RKO (cell line): ENCODE measurements at regions not wholly inside any gene's neighbourhood (a gene's known extent, or its start where the extent isn't known, plus 50 kb on each side); places are given as distances from the start of the nearest gene placed in this dataset.
"Not testable (repeated sequence)": the region's sequence is repeated elsewhere in the genome, so short reads cannot be mapped to it uniquely, and the experiment has no call there.

ENCODE experiments used
- DNase-seq: peaks from one replicate; pipeline ENCODE4 v3.0.0-alpha.2; 2016; ENCODE audit warnings: low spot score

DNA sequence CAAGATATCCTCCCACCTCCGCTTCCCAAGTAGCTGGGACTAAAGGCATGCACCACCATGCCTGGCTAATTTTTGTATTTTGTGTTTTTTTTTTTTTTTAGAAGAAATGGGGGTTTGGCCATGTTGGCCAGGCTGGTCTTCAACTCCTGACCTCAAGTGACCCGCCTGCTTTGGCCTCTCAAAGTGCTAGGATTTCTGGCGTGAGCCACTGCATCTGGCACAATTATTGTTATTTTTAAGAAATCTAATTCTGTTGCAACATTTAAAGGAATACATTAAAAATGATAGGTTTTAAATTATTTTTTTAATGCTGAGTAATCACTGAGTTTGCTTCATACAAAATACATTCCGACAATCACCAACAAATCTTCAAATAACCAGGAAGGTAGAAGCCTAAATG, 178.1 kb upstream of the SEMA3E start:
- no peak for DNase-seq

DNA sequence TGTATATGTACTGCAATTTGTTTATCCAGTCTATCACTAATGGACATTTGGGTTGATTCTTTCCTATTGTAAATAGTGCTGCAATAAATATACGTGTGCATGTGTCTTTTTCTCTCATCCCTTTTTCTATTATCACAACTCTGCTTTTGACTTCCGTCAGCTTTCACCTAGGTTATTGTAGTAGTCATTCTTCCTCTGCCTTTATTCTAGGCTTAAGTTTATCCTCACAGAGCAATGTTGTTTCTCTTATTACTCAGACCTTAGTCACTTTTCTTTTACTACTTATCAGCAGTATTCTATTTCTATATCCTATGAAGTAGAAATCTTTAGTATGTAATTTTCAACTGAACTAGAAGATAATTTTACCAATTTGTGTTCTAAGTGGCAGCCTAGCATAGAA, 175.3 kb upstream of the SEMA3E start:
- DNase-seq: peak; percentile 9

GRCh38 chr7:83821866-83822265, 172.9 kb upstream of the SEMA3E start:
- no peak for DNase-seq

DNA sequence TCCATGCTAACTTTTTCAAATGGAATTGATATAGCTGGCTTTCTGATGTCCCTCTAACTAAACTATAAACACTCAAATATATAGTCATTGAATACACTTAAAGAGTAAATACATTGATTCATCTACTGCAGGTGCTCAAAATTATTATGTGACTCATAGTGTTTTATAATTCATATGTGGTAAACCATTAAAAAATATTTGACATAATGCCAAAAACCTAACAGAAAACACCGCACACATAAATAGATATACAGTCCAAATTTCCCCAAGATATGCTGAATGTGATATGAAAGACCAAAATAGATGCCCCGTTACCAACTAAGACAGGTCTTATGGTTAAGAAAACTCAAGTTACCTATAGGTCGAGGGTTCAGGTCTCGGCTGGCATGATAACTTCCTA, 171.7 kb upstream of the SEMA3E start:
- DNase-seq: no peak

GRCh38 chr7:83819911-83820310, 171.0 kb upstream of the SEMA3E start:
- peak; percentile 2 for DNase-seq

DNA sequence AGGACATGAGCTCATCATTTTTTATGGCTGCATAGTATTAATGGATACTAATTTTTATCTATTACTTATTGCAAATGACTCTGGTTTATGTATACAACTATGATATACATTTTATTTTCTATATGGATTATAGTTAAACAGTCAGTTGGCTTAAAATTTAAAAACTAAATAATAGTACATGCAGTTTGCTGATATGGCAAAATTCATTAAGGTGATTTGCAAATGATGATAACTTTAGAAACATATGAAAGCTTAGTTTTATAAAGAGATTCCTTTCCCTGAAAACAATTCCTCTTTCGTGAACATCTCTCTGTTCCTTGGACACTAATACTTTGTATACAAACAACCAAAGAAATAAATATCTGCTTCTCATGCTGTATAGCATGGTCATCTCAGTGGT, 165.5 kb upstream of the SEMA3E start:
- DNase-seq: no peak

- DNase-seq: not testable (repeated sequence)
Observed at GRCh38 chr7:83812563-83812962, 163.6 kb upstream of the SEMA3E start.

DNA sequence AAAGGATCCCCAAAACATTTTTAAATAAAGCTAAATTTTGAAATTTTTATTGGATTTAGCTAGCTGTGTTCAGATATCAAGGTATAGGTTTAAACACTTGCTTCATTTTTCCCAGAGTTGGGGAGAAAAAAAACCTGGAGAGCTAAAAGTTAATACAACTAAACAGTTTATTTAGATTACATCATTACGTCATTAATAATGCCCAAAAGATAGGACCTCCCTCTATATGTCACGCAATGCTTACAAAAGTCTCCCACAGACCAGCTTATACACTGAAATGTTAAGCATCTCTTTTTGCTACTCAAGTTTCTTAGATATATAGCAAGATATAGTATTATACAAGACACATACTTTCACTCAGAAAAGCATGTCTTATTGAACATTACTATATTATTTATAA, 160.0 kb upstream of the SEMA3E start:
- DNase-seq: no peak

GRCh38 chr7:83807774-83808173, 158.8 kb upstream of the SEMA3E start:
- DNase-seq: no peak

- DNase-seq: no peak
Observed at GRCh38 chr7:83806538-83806937, 157.6 kb upstream of the SEMA3E start.

DNA sequence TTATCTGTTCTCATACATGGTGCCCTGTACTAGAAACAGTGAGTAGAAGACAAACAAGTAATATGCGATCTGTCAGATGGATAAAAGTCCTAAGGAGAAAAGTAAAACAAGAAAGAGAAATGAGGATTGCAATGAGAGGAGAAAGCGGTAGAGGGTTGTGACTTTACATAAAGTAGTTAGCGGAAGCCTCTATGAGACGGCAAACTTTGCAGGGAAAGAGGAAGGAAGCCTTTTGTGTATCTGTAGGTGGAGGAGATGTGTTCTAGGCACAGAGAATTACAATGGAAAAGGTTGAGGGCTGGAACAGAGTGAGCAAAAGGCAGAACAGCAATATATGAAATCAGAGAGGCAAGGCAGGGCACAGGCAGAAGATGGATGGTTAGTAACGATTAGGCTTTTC, 150.4 kb upstream of the SEMA3E start:
- no peak for DNase-seq

DNA sequence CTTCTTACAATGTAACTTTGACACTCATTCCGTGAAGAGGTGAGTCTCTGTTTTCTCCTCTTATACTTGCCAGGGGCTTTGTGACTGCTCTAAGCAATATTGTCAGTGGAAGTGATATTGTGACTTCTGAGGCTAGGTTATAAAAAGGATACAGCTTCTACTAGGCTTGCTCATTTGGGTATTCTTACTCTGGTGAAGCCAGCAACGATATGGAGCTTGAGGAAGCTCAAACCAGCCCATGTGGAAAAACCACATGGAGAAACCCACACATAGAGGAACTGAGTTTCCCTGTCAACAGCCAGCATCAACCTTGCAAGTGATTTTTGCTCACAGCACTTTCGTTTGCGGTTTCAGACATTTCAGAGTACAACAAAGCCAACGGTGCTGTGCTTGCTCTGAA, 149.6 kb upstream of the SEMA3E start:
- no peak for DNase-seq

GRCh38 chr7:83796760-83797159, 147.8 kb upstream of the SEMA3E start:
- no peak for DNase-seq

- no peak for DNase-seq
Observed at GRCh38 chr7:83794829-83795228, 145.9 kb upstream of the SEMA3E start.

- no peak for DNase-seq
Observed at GRCh38 chr7:83793558-83793957, 144.6 kb upstream of the SEMA3E start.

DNA sequence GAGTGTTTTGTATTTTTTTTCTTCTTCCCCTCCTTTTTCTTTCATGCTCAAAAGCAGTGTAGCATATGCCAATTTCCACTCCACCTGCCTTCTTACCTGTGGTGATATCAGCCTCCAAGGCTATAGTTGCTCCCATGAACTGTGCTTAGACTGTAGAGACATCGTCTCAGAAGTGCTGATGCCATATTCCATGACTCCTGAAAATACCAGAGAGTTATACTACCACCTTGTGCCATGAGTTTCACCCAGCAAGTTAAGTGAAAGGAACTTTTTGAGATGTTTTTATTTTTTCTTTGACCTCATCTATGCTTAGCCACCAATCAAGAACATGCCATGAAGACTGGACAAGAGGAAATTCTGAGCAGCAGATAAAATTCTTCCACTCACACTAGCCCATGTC, 142.8 kb upstream of the SEMA3E start:
- DNase-seq: no peak

GRCh38 chr7:83786858-83787257, 137.9 kb upstream of the SEMA3E start:
- no peak for DNase-seq

- no peak for DNase-seq
Observed at GRCh38 chr7:83782628-83783027, 133.7 kb upstream of the SEMA3E start.

DNA sequence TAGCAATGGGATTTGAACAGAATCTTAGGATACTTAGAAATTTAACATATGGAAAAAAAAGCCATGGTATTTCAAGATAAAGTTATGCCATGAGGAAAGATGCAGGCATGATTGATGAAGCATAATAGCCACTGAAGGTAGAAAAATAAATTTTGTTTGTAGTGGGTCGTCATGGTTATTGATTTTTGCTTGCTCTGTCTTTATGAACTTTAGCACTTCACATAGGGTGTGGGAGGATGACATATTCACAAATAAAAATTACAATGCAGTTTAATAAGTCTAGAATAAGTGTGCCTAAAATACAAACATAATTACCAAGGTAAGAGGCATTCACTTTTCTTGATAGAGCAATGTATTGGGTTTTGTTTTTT, 129.1 kb upstream of the SEMA3E start:
- DNase-seq: no peak

GRCh38 chr7:83777406-83778072, 128.6 kb upstream of the SEMA3E start:
- no peak for DNase-seq

GRCh38 chr7:83769407-83769806, 120.5 kb upstream of the SEMA3E start:
- no peak for DNase-seq

DNA sequence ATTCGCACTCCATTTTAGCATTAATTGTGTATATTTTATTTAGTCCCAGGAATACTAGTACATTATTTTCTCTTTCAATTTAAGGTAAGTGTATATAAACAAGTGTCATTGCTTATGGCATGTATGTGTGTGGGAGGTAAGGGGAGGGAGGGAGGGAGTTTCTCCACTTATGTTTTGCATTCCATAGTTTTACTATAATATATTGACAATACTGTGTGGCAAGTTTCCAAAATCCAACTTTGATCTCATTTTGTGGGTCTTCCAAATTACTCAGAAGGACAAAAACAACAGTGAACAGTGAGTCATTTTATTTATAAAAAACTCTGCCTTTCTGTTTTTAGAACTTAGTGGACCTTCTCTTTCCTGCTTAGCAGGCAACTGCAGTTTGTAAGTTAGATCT, 102.3 kb upstream of the SEMA3E start:
- DNase-seq: no peak

DNA sequence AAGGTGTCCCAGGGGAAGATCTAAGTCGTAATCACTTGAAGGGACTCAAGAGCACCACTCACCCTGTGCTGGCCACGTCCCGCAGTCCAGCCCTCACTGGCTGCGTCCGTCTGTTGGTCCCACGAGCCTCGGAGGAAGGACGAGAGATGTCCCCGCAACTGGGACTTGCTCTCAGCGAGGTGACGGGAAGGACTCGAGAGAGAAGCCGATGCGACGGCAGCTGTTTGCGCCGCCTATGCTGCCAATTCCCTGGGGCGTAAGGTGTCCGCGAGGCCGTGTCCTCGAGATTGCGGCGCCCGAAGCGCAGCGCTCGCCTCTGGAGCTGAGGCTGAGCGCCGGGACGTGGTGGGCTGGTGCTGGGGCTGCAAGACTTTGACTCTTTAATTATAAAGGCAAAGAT, 100.6 kb upstream of the SEMA3E start:
- DNase-seq: no peak

- no peak for DNase-seq
Observed at GRCh38 chr7:83739527-83739926, 90.6 kb upstream of the SEMA3E start.
